ENCODE measurements at regions not wholly inside any gene's neighbourhood (a gene's known extent, or its start where the extent isn't known, plus 50 kb on each side); places are given as distances from the start of the nearest gene placed in this dataset.

DNA sequence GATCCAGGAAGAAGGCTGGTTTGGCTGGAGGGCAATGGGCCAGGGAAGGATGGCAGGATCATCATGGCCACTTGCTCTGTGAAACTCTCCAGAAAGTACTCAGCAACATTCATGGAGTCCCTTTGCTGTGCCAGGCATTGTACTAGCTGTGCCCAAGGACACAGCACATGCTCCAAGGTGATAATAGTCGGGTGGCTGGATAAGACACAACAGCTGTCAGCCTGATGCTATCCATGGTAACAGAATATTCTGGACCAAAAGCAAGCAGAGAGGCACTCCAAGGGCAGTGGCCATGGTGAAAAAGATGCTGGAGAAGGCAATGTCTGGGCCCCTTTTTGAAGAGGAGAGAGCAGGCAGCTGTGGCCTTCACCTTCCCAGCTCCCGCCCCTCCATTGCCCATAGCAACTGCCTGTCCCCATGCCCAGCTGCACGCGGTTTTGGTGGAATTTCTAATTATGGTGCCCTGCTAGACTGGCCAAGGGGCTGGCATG is 113.8 kb upstream of the CPEB4 start:
- no peak for DNase-seq (ENCODE audit: extremely low read depth in 1 of 11, low read depth in 9 of 11, low spot score in 4 of 11)

- DNase-seq (ENCODE audit: extremely low read depth in 1 of 11, low read depth in 9 of 11, low spot score in 4 of 11), result no peak
These were observed 112.6 kb upstream of the CPEB4 start for GRCh38 chr5:173775261-173776197.

- no peak for DNase-seq (ENCODE audit: extremely low read depth in 1 of 11, low read depth in 9 of 11, low spot score in 4 of 11)
These were observed 111.0 kb upstream of the CPEB4 start for GRCh38 chr5:173777149-173777548.

GRCh38 chr5:173777674-173778073 is 110.5 kb upstream of the CPEB4 start:
- no peak for DNase-seq (ENCODE audit: extremely low read depth in 1 of 11, low read depth in 9 of 11, low spot score in 4 of 11)

DNA sequence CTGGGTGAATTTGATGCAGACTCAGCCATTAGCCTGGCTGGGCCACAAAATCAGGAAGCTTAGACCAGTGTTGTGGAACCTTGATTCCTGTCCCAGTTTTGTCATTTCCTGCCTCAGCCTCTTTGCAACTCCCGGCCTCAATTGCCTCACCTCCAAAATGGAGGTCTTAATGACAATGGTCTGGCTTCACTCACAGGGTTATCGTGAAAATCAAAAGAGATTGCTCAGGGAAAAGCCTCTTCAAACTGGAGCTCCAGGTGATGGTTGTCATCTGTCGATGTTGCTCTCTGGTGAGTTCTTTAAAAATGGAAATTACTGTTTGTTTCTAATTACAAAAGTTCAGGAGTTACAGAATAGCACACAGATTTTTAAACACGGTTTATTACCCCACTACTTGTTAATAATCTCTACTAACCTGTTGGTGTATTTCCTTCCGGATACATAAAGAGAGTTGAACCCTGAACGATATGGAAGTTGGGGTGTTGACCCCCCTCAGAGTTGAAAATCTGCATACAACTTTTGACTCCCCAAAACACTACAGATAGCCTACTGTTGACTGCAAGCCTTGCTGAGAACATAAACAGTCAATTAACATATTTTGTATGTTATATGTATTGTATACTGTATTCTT is 109.9 kb upstream of the CPEB4 start:
- no peak for DNase-seq (ENCODE audit: extremely low read depth in 1 of 11, low read depth in 9 of 11, low spot score in 4 of 11)

GRCh38 chr5:173778784-173779304 is 109.3 kb upstream of the CPEB4 start:
- no peak for DNase-seq (ENCODE audit: extremely low read depth in 1 of 11, low read depth in 9 of 11, low spot score in 4 of 11)

- DNase-seq (ENCODE audit: extremely low read depth in 1 of 11, low read depth in 9 of 11, low spot score in 4 of 11), result no peak
These were observed 107.6 kb upstream of the CPEB4 start for GRCh38 chr5:173780235-173781234.

DNA sequence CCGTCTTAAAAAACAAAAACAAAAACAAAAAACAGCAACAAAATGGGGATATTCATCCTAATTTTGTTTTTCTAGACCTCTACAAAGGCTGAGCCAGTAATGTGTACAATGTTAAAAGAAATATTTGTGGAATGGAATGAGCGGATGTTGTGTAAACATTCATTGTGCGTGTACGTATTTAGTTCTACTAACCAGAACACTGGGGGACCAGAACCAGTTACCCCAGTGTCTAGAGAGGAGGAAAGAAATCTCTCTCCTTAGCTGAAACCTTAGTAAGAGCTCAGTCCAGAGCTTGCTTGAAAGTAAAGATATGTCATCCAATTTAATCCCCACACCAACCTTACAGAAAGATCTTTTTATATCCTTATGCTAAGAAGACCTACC is 106.7 kb upstream of the CPEB4 start:
- no peak for DNase-seq (ENCODE audit: extremely low read depth in 1 of 11, low read depth in 9 of 11, low spot score in 4 of 11)

DNA sequence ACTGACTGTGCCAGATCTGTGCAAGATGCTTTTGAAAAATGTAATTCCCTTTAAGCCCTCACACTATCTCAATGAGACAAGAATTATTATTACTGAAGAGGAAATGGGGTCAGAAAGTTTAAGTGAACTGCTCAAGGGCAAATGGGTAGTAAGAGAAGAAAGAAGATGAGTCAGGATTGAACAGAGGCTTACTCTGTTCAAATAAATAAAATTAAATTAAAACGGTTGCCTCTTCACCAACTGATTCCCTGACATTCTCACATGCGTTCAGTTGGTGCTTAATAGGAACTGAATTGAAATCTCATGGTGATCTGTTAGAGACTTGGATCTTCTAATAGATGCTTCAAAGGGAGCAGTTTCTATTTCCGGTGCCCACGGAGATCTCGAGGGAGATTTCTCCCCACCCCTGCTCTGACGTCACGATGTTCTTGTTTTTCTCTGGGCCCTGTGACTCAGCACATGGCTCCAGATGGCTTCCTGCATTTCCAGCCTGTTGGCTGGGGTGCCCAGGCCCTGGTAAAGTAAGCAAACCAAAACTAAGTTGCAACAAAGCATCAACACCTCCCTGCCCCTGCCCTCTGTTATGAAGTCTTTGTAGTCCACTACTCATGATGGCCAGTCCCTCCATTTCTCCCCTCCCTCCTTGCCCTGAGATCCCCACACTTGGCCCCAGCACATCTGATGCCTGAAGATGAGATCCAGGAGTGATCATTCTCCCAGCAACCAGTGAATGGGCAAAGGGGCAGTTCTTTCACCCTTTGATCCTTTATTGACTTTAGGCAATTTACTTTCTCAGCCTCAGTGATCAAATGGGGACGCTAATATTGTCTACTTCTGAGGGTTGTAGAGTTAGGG is 106.1 kb upstream of the CPEB4 start:
- DNase-seq (ENCODE audit: extremely low read depth in 1 of 11, low read depth in 9 of 11, low spot score in 4 of 11), result no peak

DNA sequence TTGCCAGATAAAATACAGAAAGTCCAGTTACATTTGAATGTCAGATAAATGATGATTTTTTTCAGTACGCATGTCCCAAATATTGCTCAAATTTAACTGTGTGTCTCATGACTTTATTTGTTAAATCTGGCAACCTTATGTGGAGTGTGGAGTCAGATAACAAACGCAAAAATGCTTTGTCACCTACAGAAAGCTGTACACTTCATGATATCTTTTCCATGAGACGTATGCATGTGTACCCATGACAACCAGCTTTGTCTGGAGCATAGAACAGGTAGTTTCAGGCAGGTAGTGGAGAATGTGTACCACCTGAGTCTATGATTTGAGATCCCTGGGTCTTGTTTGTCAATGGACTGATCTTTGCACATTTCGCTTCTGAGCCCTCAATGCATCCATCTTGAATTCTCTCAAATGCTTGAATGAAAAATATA is 105.5 kb upstream of the CPEB4 start:
- no peak for DNase-seq (ENCODE audit: extremely low read depth in 1 of 11, low read depth in 9 of 11, low spot score in 4 of 11)

- DNase-seq (ENCODE audit: extremely low read depth in 1 of 11, low read depth in 9 of 11, low spot score in 4 of 11), result peak in 1 of 11 donors; percentile 34
These were observed 104.8 kb upstream of the CPEB4 start for GRCh38 chr5:173783371-173783770.

DNA sequence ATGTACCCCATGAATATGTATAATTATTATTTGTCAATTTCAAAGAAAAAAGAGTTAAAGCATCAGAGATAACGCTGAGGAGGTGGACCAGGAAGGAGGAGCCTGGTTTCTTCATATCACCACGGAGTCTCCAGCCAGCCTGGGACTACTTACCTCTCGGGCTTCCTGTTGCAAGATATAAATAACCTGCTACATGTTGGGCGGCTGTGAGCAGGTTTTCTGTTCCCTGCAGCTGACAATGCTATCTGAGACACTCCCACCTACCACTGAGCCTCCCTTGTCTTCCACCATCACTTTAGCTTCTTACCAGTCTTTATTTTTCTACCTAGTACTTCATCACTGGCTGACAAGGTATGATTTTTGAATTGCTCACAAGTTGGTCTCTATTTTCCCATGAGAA is 102.7 kb upstream of the CPEB4 start:
- no peak for DNase-seq (ENCODE audit: extremely low read depth in 1 of 11, low read depth in 9 of 11, low spot score in 4 of 11)

- no peak for DNase-seq (ENCODE audit: extremely low read depth in 1 of 11, low read depth in 9 of 11, low spot score in 4 of 11)
These were observed 102.3 kb upstream of the CPEB4 start for GRCh38 chr5:173785866-173786265.

DNA sequence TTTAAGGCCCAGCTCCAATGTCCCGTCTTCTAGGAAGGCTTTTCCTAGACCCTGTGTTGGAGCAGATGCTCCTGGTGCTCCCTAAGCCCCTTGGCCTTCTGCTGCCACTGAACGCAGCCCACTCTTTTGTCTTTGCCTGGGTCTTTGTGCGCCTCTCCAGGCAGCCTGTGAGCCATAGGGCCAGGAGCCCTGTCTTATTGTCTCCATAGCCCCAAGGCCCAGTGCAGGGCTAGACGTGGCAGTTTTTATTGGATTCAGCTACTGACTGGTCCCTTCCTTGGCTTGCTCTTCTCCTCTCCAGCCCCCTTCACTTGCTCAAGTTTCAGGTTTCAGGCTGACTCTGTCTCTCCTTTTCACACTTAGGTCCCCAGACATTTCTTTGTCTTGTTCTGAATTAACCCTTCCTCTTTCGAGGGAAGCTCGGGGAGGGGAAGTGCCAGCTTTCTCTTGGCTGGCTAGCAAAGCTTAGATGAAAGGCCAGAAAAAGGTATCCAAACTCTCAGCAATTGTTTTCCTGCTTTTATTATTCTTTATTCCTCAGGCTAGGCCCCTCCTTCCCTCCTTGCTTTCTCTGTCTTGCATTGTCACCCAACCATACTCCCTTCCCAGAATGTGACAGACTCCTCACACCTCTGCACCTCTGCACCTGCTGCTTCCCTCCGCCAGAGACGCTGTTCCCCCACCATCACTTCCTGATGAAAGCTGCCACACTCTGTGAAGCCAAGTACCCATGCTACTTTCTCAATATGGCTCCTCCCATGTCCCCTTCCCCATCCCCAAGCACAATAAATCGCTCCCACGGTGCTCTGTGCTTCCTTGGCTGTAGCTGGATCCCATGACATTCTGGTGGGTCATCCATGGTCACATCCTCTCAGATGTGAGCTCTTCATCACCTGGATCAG is 101.6 kb upstream of the CPEB4 start:
- no peak for DNase-seq (ENCODE audit: extremely low read depth in 1 of 11, low read depth in 9 of 11, low spot score in 4 of 11)

- DNase-seq (ENCODE audit: extremely low read depth in 1 of 11, low read depth in 9 of 11, low spot score in 4 of 11), result no peak
These were observed 98.9 kb upstream of the CPEB4 start for GRCh38 chr5:173789031-173789920.

DNA sequence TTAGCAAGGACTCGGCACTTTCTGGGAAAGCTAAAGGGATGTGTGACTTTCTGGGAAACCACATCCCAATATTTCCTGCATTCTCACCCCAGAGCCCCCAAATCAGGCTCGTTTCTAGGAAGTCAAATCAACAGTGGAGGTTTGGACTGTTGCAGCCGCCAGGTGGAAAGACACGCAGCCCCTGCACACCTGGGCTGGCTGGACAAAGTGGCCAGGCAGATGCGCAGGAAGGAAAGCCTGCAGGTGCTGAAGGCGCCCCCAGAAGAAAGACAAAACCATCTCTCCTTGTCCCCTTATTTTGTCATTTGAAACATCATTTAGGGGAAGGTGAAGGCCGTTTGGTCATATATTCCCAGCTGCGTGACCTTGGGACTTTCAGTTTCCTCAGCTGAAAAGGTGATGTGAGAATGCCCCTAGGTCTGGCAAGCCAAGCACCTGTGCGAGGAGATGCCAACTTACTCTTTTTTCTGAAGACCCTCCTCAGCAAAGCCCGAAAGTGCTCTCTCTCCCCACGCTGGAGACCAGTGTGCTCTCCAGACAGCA is 97.9 kb upstream of the CPEB4 start:
- DNase-seq (ENCODE audit: extremely low read depth in 1 of 11, low read depth in 9 of 11, low spot score in 4 of 11), result no peak
